Activated effector memory CD4-positive, alpha-beta T cell treated with Interleukin-2 at 50 U/mL for 16 hours (primary cell): ENCODE measurements at regions not wholly inside any gene's neighbourhood (a gene's known extent, or its start where the extent isn't known, plus 50 kb on each side); places are given as distances from the start of the nearest gene placed in this dataset.

Experiments
- DNase-seq: peaks from one replicate; pipeline ENCODE4 v3.0.0-alpha.2; 2020

DNA sequence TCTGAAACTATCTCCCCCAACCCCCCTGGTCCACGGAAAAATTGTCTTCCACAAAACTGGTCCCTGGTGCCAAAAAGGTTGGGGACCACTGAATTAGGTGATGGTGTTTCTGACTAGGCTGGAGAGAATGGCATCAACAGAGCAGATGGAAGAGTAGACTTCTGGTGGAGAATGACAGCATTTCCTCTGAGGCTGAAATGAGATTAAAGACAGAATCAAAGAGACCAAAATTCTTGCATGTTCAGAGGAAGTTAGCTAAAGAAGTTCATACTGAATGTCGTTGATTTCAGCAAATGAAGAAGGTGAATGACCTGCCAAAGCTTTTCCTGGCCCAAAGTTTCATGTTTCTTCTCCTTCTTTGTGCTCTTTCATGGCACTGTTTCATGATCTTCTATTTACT is 188.2 kb upstream of the RUNX1 start:
- DNase-seq = no peak

DNA sequence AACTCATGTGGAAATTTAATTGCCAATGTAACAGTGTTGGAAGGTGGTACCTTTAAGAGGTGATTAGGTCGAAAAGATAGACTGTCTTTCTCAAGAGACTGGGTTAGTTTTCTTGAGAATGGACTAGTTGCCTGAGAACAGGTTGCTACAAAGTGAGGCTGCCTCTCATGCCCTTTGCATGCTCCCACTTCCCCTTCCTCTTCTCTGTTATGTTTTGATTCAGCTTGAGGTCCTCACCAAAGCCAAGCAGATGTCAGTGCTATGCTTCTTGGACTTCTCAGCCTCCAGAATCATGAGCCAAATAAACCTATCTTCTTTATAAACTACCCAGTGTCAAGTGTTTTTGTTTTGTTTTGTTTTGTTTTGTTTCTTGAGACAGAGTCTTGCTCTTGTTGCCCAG is 187.0 kb upstream of the RUNX1 start:
- no peak for DNase-seq

DNA sequence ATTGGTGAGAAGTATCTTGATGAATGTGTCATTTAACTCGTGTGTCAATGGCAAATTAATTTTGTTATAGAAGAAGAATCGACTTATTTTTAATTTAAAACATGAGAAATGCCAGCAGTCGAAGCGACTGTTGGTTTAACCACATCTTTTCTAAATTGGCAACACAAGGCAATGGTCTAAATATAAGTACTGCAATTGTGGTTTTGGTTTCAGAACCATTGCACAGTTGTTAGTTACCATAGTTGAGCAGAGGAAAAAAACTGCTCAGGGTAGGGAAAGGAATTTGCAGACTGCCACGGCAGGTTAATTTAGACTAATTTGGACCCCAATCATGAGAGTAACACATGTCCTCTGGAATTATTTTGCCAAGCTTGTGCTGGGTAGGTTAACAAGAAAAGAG is 185.6 kb upstream of the RUNX1 start:
- DNase-seq = no peak

DNA sequence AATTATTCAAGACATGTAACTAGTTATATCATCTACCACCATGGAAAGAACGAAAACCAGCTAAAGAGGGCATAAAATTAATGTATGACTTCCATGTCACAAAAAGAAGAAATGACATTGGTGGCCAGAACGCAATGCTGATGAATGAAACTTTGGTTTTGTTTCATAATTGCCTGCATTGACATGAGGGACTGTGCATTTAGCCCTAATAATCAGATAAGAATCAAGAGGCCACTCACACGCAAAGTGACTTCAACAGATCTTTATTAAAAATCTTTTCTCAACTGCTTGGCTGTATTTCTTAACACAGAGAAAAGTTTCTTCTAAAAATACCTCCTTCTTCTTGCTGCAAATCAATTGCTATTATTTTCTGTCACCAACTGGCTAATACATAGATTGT is 184.7 kb upstream of the RUNX1 start:
- no peak for DNase-seq

DNA sequence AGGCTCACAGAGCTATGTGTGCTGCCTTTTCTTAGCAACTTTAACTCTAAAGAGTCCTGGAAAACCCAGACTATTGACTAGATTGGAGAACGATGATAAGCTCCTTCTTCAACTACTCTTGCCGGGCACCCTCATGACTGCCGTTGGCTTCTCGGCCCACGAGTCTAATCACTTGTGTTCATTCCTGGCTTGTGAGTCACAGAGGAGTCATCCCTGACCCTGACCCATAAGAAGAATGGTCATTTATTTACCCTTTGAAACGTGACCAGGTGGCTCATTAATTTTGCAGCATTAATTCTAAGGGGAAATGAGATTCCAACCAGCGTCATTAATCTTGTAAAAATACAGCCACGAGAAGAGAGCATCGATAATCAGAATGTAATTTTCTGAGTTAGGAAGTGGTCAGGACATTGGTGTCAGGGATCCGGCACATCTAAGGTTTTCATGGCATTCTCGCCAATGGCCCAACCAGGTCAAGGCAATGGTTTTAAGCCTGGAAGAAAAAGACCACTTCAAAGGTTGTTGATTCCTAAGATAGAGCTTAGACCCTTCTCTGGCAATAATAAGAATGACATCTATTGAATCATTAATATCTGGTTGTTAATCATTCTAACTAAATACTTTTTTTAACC is 183.6 kb upstream of the RUNX1 start:
- no peak for DNase-seq

DNA sequence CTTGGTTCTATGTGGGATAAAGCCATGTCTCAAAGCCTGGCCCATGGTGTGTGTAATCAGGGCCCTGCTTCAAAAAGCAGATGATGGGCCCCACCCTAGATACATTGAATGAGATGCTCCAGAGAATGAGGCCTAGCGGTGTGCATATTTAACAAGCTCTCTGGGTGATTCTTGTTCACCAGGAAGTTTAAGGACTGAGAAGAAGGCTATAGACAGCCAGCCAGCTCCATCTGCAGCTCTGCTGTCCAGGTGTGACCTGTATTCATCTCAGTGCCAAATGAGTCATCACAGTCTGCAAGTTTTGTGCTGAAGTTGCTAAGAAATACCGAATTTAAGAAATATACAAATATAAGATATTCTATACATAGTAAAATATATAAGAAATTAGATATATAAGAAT is 182.0 kb upstream of the RUNX1 start:
- DNase-seq = no peak

DNA sequence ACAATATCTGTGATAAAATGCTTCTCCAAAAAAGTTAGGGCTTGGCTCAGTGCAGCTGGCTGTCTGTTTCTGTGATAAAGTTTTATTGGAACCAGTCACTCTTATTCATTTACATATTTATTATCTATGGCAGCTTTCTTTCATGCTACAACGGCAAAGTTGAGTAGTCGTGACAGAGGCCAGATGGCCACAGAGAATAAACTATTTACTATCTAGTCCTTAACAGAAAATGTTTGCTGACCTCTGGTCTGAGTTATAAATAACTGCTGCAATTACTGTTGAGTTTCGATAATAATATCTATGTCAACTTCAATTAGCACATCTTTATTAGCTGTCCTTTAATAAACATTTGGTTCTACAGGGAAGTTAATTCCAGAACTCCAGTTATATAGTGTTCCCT is 180.2 kb upstream of the RUNX1 start:
- DNase-seq = no peak

DNA sequence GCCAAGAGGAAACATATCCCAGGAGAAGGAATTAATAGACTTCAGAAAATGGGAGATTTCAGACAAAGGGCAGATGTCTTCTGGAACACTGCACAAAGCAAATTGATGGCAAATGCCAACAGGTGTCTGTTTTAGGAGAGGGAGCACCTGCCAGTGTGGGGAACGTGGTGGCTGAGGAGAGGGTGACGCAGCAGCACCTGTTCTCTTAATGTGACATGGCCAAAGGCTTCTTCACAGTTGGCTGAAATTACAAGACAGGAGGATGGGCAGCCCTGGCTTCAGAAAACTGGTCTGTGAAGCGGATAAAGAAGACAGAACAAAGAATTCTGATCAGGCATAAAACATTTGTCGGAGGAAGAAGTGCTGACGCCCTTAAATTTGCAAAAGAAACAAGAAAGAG is 178.7 kb upstream of the RUNX1 start:
- no peak for DNase-seq

DNA sequence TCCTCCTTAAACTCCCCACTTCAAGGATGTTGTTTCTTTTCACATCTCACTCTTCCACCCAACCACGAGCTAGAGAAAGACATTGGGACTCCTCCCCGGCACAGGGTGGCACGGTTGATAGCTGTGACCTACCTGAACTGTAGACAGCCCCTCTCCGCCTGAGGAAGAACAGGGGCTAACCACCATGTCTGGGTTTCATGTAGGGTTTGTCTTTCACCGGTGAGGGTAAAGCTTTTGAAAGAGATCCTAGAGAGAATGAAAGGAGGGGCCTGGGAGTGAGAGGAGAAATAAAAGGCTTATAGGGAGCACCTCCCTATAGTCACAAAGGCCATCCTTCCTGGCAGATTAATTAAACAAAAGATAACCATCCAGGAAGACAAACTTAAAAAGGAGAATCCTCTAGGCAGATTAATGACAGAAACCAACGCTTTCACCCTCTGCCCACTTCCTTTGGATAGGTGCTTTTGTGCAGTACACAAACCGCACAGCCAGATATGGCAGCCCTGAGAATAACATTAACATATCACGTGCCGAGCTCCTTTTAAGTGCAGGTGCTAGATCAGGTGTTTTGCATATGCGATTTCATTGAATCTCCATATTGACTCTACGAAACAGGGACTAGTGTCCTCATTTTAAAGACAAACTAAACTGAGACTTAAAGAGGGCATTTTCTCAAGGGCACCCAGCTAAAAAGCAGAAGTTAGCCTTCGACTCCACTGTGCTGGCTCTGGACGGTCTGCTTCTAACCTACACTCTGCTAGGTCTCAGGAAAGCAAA is 178.1 kb upstream of the RUNX1 start:
- peak; percentile 32 for DNase-seq

DNA sequence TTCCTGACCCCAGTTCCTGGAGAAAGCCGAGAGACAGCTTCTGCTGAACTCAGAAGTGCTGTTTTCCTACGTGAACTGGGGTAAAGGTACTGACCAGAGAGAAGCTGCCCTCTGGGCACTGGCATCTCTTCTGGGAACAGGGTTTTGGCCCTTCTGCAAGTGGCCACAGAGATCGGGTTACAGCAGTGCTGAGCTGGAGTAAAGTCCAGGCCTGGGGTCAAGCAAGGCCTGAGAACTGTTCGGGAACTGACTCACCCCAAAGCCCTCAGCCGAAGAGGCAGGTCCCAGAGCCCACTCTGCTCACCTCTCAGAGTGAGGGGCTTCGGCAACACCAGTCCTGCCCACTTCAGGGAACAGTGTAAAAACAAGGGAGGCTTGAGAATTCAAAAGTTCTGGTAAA is 177.2 kb upstream of the RUNX1 start:
- DNase-seq = no peak

DNA sequence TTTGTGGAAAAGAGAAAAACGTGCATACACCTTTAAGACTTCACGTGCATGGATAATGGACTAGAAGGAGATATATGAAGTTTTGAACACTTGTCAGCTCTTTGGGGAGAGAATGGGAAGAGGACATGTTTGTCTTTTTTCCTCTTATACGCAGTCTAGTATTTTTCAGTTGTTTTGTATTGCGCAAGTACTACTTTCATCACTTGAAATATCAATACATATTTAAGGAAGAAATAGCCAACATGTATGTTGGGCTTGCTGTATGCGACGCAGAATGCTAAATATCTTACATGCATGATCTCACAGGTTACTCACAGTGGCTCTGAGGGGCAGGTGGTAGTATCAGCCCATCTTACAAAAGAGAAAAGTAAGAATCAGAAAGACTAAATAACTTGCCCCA is 176.5 kb upstream of the RUNX1 start:
- DNase-seq = no peak

DNA sequence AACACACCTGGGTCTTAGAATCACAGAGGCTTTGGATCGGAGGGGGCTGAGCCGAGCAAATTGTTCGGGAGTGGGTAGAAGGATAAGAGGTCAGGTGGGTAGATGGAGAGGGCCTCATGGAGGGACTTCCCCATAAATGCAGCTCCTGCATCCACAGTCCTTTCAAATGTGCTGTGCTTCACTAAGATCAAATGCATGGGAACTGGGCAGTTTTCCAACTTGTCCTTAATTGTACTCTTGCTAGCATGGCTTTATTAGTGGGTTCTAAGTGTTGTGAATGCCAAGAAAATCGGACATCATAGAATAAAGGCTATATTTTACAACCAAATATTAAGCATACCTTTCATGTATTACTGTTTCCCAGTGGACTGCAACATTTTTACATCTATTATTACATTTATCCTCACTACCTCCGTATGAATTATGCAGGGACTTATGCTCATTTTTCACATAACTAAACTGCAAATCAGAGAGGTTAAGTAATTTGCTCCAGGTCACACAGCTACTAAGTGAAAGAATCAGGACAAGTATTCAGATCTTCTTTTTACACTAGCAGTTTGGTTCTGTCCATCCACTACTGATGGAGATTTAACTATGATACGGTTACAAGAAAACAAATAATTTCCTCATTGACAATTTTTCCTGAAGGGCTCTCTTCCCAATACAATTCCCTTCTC is 174.5 kb upstream of the RUNX1 start:
- no peak for DNase-seq

DNA sequence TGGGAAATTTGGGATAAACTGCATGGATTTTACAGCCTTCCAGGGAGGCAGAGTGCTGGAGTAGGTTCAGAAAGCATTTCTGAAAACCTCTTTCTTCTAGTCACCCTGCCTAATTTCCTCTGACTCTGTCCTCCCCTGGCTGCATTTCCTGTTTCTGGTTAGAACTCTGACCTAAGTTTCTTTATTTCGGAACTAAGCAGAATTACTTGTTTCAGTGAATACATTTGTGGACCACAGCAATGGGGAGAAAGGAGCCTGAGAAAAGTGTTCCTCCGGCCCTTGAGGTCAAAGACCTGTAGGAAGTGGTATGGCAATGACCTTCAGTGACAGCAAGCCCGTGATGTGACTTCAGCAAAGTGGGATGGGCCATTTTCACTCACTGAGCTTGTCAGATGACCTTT is 173.4 kb upstream of the RUNX1 start:
- DNase-seq = no peak

DNA sequence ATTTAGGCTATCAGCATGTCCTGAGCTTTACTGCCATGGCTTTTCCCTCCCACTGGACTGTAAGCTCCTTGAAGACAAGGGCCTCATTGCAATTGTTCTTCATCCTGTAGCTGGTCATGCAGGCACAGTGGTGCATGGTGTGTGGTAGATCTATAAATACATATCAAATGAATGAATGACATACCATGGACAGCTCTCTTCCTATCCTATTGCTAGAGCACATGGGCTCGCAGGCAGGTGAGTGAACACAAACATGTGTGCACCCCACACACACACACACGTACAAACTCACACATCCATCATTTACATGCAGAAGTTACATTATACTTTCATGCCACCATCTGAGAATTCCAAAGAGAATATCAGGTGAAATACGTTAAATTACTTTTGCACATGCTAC is 172.9 kb upstream of the RUNX1 start:
- no peak for DNase-seq

DNA sequence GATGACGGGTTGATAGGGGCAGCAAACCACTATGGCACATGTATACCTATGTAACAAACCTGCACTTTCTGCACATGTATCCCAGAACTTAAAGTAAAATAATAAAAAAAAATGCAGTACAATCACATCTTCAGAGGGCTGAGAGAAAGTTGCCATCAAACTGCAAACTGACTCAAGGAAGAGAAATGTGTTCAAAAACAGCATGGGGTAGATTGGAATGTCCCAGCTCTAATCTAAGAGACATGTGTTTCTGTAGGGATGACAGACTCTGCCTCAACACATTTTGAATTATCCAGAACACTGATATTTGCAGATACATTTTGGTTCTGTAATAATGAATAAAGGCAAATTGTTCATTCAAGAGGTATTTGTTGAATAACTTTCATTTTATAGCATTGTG is 171.2 kb upstream of the RUNX1 start:
- no peak for DNase-seq

DNA sequence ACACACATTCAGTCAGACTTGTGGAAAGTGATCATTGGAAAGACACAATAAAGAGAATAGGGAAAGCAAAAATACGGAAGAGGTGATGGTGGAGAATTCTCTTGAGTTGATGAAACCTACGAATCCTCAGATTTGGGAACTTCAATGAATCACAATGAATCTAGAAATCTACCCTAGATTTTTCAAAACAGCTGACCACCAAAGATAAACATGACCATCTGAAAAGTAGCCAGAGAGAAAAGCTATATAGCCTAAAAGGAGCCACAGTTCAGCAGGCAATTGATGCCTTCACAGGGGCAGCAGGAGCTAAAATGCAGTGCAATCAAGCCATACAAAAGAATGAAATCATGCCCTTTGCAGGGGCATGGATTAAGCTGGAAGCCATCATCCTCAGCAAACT is 170.6 kb upstream of the RUNX1 start:
- DNase-seq = no peak

DNA sequence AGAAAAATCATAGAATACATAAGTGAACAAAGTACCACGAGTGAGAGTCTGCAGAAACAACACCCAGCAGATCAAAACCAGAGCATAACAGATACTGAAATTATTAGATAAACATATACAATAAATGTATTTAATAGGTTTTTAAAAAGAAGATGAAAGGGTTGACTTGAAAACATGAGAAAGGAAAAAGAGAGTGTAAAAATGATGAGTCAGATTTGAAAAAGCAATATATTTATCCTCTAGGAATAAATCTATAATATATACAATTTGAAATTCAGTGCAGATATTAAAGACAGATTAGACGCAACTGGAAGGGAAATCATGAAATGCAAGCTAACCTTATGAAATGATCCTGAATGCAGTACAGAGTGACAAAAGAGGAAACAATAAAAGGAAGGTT is 170.2 kb upstream of the RUNX1 start:
- no peak for DNase-seq

DNA sequence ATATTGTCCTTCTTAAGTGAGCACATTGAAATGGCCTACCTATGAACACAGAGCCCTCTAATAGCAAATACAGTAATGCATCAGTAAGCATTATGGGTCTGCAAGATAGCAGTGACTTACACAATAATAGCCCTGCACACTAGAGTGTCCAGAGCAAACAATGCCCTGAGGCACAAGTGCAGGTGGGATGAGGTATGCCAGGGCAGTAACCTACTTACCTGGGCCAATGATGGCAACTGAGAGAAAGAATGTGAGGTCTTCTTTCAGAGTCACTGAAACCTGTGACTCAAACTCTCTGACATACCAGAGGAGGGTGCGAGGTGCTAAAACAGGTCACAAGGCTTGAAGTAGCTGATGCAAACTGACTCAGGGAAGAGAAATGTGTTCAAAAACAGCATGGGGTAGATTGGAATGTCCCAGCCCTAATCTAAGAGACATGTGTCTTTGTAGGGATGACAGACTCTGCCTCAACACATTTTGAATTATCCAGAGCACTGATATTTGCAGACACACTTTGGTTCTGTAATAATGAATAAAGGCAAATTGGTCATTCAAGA is 168.5 kb upstream of the RUNX1 start:
- no peak for DNase-seq

DNA sequence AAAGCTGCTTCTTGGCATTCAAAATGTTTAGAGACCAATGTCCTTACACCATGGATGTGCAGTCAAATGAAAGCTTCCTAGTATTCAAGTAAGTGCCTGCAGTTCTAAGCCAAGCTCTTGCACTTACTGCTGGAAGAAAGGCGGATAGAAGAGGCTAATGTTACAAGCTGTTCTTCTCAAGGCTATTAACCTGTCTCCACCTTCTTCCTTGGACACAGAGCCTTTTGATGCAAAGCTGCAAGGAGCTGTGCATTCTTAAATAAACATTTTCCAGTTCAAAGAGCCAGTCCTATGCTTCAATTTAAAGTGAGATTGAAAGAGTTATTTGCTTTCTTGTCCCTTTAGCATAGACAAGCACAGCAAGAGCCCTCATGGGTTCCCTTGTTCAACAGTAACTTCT is 167.9 kb upstream of the RUNX1 start:
- DNase-seq = no peak

DNA sequence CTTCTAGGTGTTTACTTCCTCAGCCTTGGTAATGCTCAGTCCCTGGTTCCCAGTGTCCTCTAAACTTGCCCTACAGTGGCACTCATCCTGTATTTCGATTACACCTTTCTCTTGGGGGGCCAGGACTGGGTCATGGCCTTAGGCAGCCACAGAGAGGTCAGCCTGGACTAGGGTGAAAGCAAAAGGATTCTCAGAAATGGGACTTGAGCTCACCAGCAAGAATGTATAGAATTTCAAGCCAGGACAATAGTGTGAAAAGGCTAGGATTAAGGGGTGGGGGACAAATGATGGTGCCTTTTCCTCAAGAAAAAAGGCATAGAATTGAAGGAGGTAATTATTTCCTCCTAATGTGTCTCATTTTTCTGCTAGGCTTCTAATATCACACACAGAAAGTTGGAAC is 166.8 kb upstream of the RUNX1 start:
- no peak for DNase-seq

DNA sequence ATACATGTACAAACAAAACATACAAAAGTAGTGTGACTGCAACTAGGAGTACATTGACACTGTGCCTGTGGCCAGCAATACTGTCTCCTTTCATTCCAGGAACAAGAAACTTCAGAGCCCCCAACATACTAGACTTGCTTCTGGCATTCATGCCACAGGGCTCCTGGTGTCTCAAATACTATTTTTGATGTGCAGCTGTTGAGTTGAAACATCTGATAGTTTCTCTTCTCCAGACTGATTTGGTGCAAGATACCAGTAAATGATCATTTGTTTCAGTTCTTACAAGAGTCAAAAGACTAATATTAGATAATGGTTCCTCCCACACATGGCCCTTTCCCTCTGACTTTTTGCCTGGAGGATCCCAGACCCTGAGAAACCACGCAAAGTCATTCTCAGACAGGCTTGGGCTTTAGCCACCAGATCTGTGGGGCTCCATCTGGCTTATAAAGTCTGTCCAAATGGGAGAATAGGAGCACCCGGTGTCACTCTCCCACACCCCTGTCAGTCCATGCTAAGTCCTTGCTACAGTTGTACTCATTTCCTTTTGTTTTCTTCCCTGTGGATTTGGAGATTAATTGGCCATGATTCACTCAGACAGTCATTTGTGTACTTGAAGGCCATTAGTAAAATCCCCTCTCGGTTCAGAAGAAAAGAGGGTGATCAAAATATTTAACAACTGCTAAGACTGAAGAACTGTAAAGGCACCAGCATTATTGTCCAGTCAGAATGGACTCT is 163.5 kb upstream of the RUNX1 start:
- DNase-seq = no peak

DNA sequence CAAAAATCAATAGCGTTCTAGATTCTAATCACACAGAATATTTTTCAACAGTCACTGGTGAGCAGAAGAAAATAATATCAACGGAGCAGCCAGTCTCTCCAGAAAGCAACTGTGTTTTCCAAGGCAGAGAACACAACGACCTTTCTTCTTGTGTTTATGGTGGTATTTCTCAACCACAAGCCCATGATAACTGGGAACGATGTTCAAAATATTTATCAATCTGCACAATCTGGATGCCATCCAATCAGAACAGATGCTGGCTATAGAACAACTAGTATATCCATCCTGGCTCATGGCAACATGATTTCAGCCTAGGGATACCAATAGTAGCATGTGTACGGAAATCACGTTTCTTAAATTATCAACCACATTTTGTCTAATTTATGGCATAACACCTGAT is 162.7 kb upstream of the RUNX1 start:
- DNase-seq = no peak

DNA sequence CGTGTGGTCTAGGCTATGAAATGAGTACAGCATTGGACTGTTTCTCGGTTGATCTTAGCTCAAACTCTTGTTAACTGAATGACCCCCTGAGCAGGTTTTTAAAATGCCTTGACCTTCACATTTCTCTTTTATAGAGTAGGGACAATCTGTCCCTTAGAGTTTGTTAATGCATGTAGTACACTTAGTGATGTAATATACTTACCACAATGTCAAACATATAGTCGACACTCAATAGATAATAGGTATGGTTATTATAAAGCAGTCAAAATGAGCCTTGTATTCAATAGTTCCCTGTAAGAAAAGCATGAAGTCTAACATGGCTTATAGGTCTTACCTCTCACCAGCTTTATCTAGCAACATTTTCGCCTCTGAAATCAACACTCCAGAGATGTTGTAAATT is 161.0 kb upstream of the RUNX1 start:
- DNase-seq = no peak
